ENCODE measurements at regions not wholly inside any gene's neighbourhood (a gene's known extent, or its start where the extent isn't known, plus 50 kb on each side); places are given as distances from the start of the nearest gene placed in this dataset.

- no peak for TF ChIP-seq POLR2A (IDR thresholded peaks at IDR 0.05; ENCODE audit: low read length)
- no peak for TF ChIP-seq GATA1 (IDR thresholded peaks at IDR 0.05; ENCODE audit: low read depth, low read length)
Observed at GRCh38 chr1:43065191-43065590, 106.5 kb upstream of the SLC2A1 start.
